Mucosa of descending colon (tissue), 3 donors: ENCODE measurements at regions not wholly inside any gene's neighbourhood (a gene's known extent, or its start where the extent isn't known, plus 50 kb on each side); places are given as distances from the start of the nearest gene placed in this dataset.

Experiments used
- ATAC-seq: fragments of 200-7000 bp; cut with Tn5 transposase; one replicate; pipeline ENCODE4 v1.9.1; 2020; ENCODE audit warnings: mild to moderate bottlenecking, moderate library complexity
- DNase-seq, 3 donors: peaks; one replicate each; pipeline ENCODE4 v3.0.0-alpha.2; 2020
- H3K36me3 ChIP-seq: fragments of 200-600 bp; one replicate; pipeline ENCODE4 v1.8.0; 2021; ENCODE audit warnings: low read depth, mild to moderate bottlenecking
- H3K4me1 ChIP-seq: fragments of 200-600 bp; one replicate; pipeline ENCODE4 v1.8.0; 2021; ENCODE audit warnings: low read depth, mild to moderate bottlenecking
- H3K4me3 ChIP-seq: fragments of 200-600 bp; one replicate; pipeline ENCODE4 v1.8.0; 2021; ENCODE audit warnings: mild to moderate bottlenecking
- H3K9me3 ChIP-seq: fragments of 200-600 bp; one replicate; pipeline ENCODE4 v1.8.0; 2021; ENCODE audit warnings: mild to moderate bottlenecking
- CTCF ChIP-seq: fragments of 200-600 bp; IDR thresholded peaks from one replicate; pipeline ENCODE4 v1.8.0; 2022; ENCODE audit warnings: antibody characterized with exemption, mild to moderate bottlenecking
- intact Hi-C, 2 donors: fragments of 100-400 bp; cut with DNase I in 1 of 2; cut with micrococcal nuclease in 1 of 2; formaldehyde crosslinking; loops; one replicate each; pipeline versions ENCODE4 v1.11.0 to v1.11.1; 2022; cut with DNase I, micrococcal nuclease
- donor health status: DM: no; HTN: no; CAD: no; lungs with moderate emphysema.
- donor health status: DM: no; HTN: no; CAD: no.
- donor health status: DM: no; HTN: yes; CAD: no.

GRCh38 chr1:82515650-82516049 is 714.9 kb downstream of the ADGRL2 start:
- Histone ChIP-seq H3K9me3 (no peaks in the 10 kb centered on the region), H3K4me3 (no peak overlapping the region), H3K4me1 (no peaks in the 10 kb centered on the region), H3K36me3 (no peaks in the 10 kb centered on the region)
- no peak for ATAC-seq
- intact Hi-C loops: no loop called here
- no peak for TF ChIP-seq CTCF
- DNase-seq: no peak

GRCh38 chr1:82511441-82511840 is 710.7 kb downstream of the ADGRL2 start:
- Histone ChIP-seq H3K9me3 (no peaks in the 10 kb centered on the region), H3K4me3 (no peak overlapping the region), H3K36me3 (no peaks in the 10 kb centered on the region), H3K4me1 (no peaks in the 10 kb centered on the region)
- TF ChIP-seq CTCF: no peak
- DNase-seq (no peak), ATAC-seq (no peak)
- intact Hi-C loops: no loop called here

- DNase-seq: no peak
- intact Hi-C loops: no loop called here
- TF ChIP-seq CTCF: no peak
- ATAC-seq: no peak
- Histone ChIP-seq H3K9me3 (no peaks in the 10 kb centered on the region), H3K36me3 (no peaks in the 10 kb centered on the region), H3K4me1 (no peaks in the 10 kb centered on the region), H3K4me3 (no peak overlapping the region)
Measured at GRCh38 chr1:82510431-82510830, 709.7 kb downstream of the ADGRL2 start.

GRCh38 chr1:82507011-82507410 is 706.3 kb downstream of the ADGRL2 start:
- Histone ChIP-seq H3K4me3 (no peak overlapping the region), H3K9me3 (no peaks in the 10 kb centered on the region), H3K36me3 (no peaks in the 10 kb centered on the region), H3K4me1 (no peaks in the 10 kb centered on the region)
- DNase-seq (no peak), ATAC-seq (no peak)
- no peak for TF ChIP-seq CTCF
- intact Hi-C loops: no loop called here

GRCh38 chr1:82503822-82504221 is 703.1 kb downstream of the ADGRL2 start:
- no peak overlapping the region for H3K4me3 ChIP-seq
- ATAC-seq (no peak), DNase-seq (no peak)
- no peak for TF ChIP-seq CTCF
- no peaks in the 10 kb centered on the region for H3K9me3 ChIP-seq
- H3K36me3 ChIP-seq: no peaks in the 10 kb centered on the region
- intact Hi-C loops: no loop called here
- no peaks in the 10 kb centered on the region for H3K4me1 ChIP-seq

GRCh38 chr1:82499022-82499421 is 698.3 kb downstream of the ADGRL2 start:
- TF ChIP-seq CTCF: no peak
- DNase-seq (no peak), ATAC-seq (no peak)
- Histone ChIP-seq H3K4me1 (no peaks in the 10 kb centered on the region), H3K9me3 (peaks cover 21% of the 10 kb centered on the region), H3K4me3 (no peak overlapping the region), H3K36me3 (no peaks in the 10 kb centered on the region)
- intact Hi-C loops: no loop called here
